Neutrophil (primary cell): ENCODE measurements at regions not wholly inside any gene's neighbourhood (a gene's known extent, or its start where the extent isn't known, plus 50 kb on each side); places are given as distances from the start of the nearest gene placed in this dataset.

Experiments used
- H3K27ac ChIP-seq: fragments of 200-600 bp; sonication (generic); 2 replicates; pipeline ENCODE4 v1.5.1; 2016; ENCODE audit warnings: mild to moderate bottlenecking, moderate library complexity
- H3K27me3 ChIP-seq: fragments of 200-600 bp; sonication (generic); 2 replicates; pipeline ENCODE4 v1.6.0; 2016; ENCODE audit warnings: mild to moderate bottlenecking
- H3K36me3 ChIP-seq: fragments of 200-600 bp; sonication (generic); 2 replicates; pipeline ENCODE4 v1.5.1; 2017
- H3K4me1 ChIP-seq, 2 experiments: fragments of 200-600 bp in 1 of 2; sonication (generic) in 1 of 2; 1 replicate in 1 of 2; 2 replicates in 1 of 2; pipeline versions ENCODE4 v1.5.1 to v1.6.1; 2013 to 2016; ENCODE audit warnings: low read depth in 1 of 2, low read length in 1 of 2, mild to moderate bottlenecking in 1 of 2, moderate library complexity in 1 of 2; ENCODE audit not compliant: control insufficient read depth in 1 of 2, insufficient read depth in 1 of 2
- H3K4me3 ChIP-seq, 2 experiments: fragments of 200-600 bp in 1 of 2; sonication (generic) in 1 of 2; 1 replicate in 1 of 2; 2 replicates in 1 of 2; pipeline ENCODE4 v1.5.1; 2013 to 2016; ENCODE audit warnings: low read depth in 1 of 2, low read length in 1 of 2, mild to moderate bottlenecking in 1 of 2, moderate library complexity in 1 of 2
- H3K9me3 ChIP-seq: fragments of 200-600 bp; sonication (generic); 2 replicates; pipeline ENCODE4 v1.5.1; 2016
- CTCF ChIP-seq: fragments of 200-600 bp; sonication (generic); IDR thresholded peaks from 2 replicates; pipeline ENCODE4 v1.5.1; 2016; ENCODE audit warnings: antibody characterized with exemption

DNA sequence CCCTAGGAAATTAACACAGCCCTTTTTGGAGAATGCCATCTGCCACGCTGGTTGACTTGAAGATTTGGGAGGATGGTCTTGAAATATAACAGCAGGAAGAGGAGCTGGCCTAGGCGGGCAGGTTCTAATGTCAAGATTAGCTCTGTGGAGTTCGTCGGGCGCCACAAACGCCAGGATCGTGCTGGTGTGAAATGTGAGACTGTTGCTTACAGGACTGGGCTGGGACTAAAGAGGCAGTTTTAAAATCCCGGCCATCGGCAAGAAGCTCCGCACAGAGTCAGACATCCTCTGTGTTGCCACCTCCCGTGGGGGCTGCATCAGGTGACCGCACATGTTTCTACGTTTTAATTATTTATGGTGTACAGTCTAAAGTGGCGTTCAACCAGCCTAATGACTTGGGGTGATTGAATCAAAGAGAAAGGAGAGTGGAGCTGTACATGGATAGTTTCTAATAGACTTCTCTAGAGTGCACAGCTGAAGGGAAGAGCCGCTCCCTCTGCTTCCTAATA, 99.4 kb upstream of the BCL11A start:
- Histone ChIP-seq H3K36me3 (no peaks in the 10 kb centered on the region), H3K27ac (no peak overlapping the region), H3K9me3 (no peaks in the 10 kb centered on the region), H3K4me1 (no peaks in the 10 kb centered on the region), H3K27me3 (no peaks in the 10 kb centered on the region), H3K4me3 (no peak overlapping the region)
- TF ChIP-seq CTCF, result no peak

GRCh38 chr2:60657673-60658072, 98.4 kb upstream of the PAPOLG start:
- H3K4me3 ChIP-seq, result no peak overlapping the region
- H3K27ac ChIP-seq, result no peak overlapping the region
- no peaks in the 10 kb centered on the region for H3K36me3 ChIP-seq
- H3K4me1 ChIP-seq, result no peaks in the 10 kb centered on the region
- no peak for TF ChIP-seq CTCF
- no peaks in the 10 kb centered on the region for H3K27me3 ChIP-seq
- H3K9me3 ChIP-seq, result no peaks in the 10 kb centered on the region

GRCh38 chr2:60659026-60659425, 97.0 kb upstream of the PAPOLG start:
- Histone ChIP-seq H3K36me3 (no peaks in the 10 kb centered on the region), H3K4me3 (no peak overlapping the region), H3K9me3 (no peaks in the 10 kb centered on the region), H3K27me3 (no peaks in the 10 kb centered on the region), H3K27ac (no peak overlapping the region), H3K4me1 (no peaks in the 10 kb centered on the region)
- TF ChIP-seq CTCF, result no peak

- H3K9me3 ChIP-seq, result no peaks in the 10 kb centered on the region
- no peak overlapping the region for H3K27ac ChIP-seq
- no peak overlapping the region for H3K4me3 ChIP-seq
- H3K27me3 ChIP-seq, result no peaks in the 10 kb centered on the region
- no peak for TF ChIP-seq CTCF
- no peaks in the 10 kb centered on the region for H3K36me3 ChIP-seq
- no peaks in the 10 kb centered on the region for H3K4me1 ChIP-seq
Measured at GRCh38 chr2:60661073-60661738, 94.9 kb upstream of the PAPOLG start.

DNA sequence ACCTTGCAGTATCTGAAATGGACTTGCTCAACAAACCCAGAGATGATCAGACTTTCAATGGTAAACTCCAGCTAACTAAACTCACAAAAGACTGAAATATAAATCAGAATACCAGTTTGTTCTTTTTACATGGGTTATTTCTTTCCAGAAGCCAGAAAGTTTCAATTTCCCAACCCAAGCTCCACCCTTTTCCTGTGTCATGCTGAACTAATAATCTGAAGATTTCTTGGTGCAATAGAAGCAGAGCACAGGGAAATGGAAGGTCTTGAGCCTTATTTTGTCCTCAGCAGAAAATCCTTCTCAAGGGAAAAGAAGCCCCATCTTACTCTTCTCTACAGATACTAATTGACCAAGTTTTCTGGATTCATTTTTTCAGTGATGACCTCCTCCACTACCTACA, 93.3 kb upstream of the PAPOLG start:
- TF ChIP-seq CTCF, result no peak
- Histone ChIP-seq H3K27me3 (no peaks in the 10 kb centered on the region), H3K9me3 (no peaks in the 10 kb centered on the region), H3K4me1 (no peaks in the 10 kb centered on the region), H3K4me3 (no peak overlapping the region), H3K27ac (no peak overlapping the region), H3K36me3 (no peaks in the 10 kb centered on the region)
